Uterus (tissue), 3 donors: ENCODE measurements at regions not wholly inside any gene's neighbourhood (a gene's known extent, or its start where the extent isn't known, plus 50 kb on each side); places are given as distances from the start of the nearest gene placed in this dataset.
"Not testable (repeated sequence)": the region's sequence is repeated elsewhere in the genome, so short reads cannot be mapped to it uniquely, and the experiment has no call there.

Source experiments
- DNase-seq, 2 donors: peaks; one replicate each; pipeline ENCODE4 v3.0.0-alpha.2; 2019 to 2020
- H3K27ac ChIP-seq, 2 donors: fragments of 200-600 bp; sonication (generic); 1 replicate in 1 of 2; 2 replicates in 1 of 2; pipeline ENCODE4 v1.5.1; 2016 to 2018
- H3K27me3 ChIP-seq, 2 donors: fragments of 200-600 bp; sonication (generic); one replicate each; pipeline ENCODE4 v1.5.1; 2018 to 2019; ENCODE audit warnings: control low read depth in 1 of 2
- H3K36me3 ChIP-seq, 2 donors: fragments of 200-600 bp; sonication (generic); one replicate each; pipeline ENCODE4 v1.5.1; 2019; ENCODE audit warnings: control low read depth in 1 of 2
- H3K4me1 ChIP-seq, 2 donors: fragments of 200-600 bp; sonication (generic); one replicate each; pipeline ENCODE4 v1.5.1; 2018 to 2019; ENCODE audit warnings: control low read depth in 1 of 2
- H3K4me3 ChIP-seq, 2 donors: fragments of 200-600 bp; sonication (generic); 1 replicate in 1 of 2; 2 replicates in 1 of 2; pipeline ENCODE4 v1.5.1; 2018 to 2019; ENCODE audit warnings: mild to moderate bottlenecking in 1 of 2
- H3K9me3 ChIP-seq, 2 donors: fragments of 200-600 bp; sonication (generic); one replicate each; pipeline ENCODE4 v1.5.1; 2019; ENCODE audit warnings: control low read depth in 1 of 2
- CTCF ChIP-seq, 4 experiments: fragments of 200-600 bp in 2 of 4; fragments of 450-650 bp in 2 of 4; sonication (generic) in 2 of 4; IDR thresholded peaks; one replicate each; pipeline ENCODE4 v1.5.1; 2016 to 2019; ENCODE audit warnings: antibody characterized with exemption in 4 of 4, mild to moderate bottlenecking in 2 of 4, moderate library complexity in 1 of 4
- POLR2A ChIP-seq, 2 donors: fragments of 450-650 bp; IDR thresholded peaks; one replicate each; pipeline ENCODE4 v1.6.1; 2016; ENCODE audit warnings: antibody characterized with exemption in 2 of 2, mild to moderate bottlenecking in 1 of 2, moderate library complexity in 1 of 2
- intact Hi-C: fragments of 100-400 bp; cut with DNase I; formaldehyde crosslinking; loops from one replicate; pipeline ENCODE4 v1.15.1; 2023; ENCODE audit warnings: low total_unique reads
- donor health status: DM: yes; HTN: yes; CAD: no.

GRCh38 chr20:22827916-22828315 lies 207.2 kb upstream of the SSTR4 start:
- Histone ChIP-seq H3K27ac (no peak overlapping the region), H3K36me3 (no peaks in the 10 kb centered on the region), H3K4me3 (no peak overlapping the region), H3K4me1 (no peaks in the 10 kb centered on the region), H3K27me3 (no peaks in the 10 kb centered on the region), H3K9me3 (no peaks in the 10 kb centered on the region)
- no peak for TF ChIP-seq CTCF (IDR thresholded peaks at IDR 0.05)
- no peak for TF ChIP-seq POLR2A (IDR thresholded peaks at IDR 0.05)
- DNase-seq: no peak
- intact Hi-C loops: no loop called here

GRCh38 chr20:22829356-22829755 lies 205.8 kb upstream of the SSTR4 start:
- Histone ChIP-seq H3K4me1 (no peaks in the 10 kb centered on the region), H3K9me3 (no peaks in the 10 kb centered on the region), H3K4me3 (no peak overlapping the region), H3K27me3 (no peaks in the 10 kb centered on the region), H3K27ac (no peak overlapping the region), H3K36me3 (no peaks in the 10 kb centered on the region)
- TF ChIP-seq POLR2A (IDR thresholded peaks at IDR 0.05) (no peak), CTCF (IDR thresholded peaks at IDR 0.05) (no peak)
- intact Hi-C loops: no loop called here
- DNase-seq: no peak

GRCh38 chr20:22830138-22830537 lies 205.0 kb upstream of the SSTR4 start:
- Histone ChIP-seq H3K27me3 (no peaks in the 10 kb centered on the region), H3K4me3 (no peak overlapping the region), H3K4me1 (no peaks in the 10 kb centered on the region), H3K36me3 (no peaks in the 10 kb centered on the region), H3K27ac (no peak overlapping the region), H3K9me3 (no peaks in the 10 kb centered on the region)
- no peak for DNase-seq
- TF ChIP-seq POLR2A (IDR thresholded peaks at IDR 0.05) (no peak), CTCF (IDR thresholded peaks at IDR 0.05) (no peak)
- intact Hi-C loops: no loop called here

- H3K9me3 ChIP-seq, H3K4me1 ChIP-seq, DNase-seq, H3K36me3 ChIP-seq, H3K27ac ChIP-seq, H3K4me3 ChIP-seq, intact Hi-C loops, H3K27me3 ChIP-seq: not testable (repeated sequence)
These were observed 204.4 kb upstream of the SSTR4 start for GRCh38 chr20:22830715-22831114.

GRCh38 chr20:22833851-22834250 lies 201.3 kb upstream of the SSTR4 start:
- no peak overlapping the region for H3K4me3 ChIP-seq
- no peaks in the 10 kb centered on the region for H3K27me3 ChIP-seq
- no peak for TF ChIP-seq POLR2A (IDR thresholded peaks at IDR 0.05)
- TF ChIP-seq CTCF (IDR thresholded peaks at IDR 0.05): no peak
- H3K9me3 ChIP-seq: no peaks in the 10 kb centered on the region
- intact Hi-C loops: no loop called here
- no peak overlapping the region for H3K27ac ChIP-seq
- DNase-seq: no peak
- H3K36me3 ChIP-seq: no peaks in the 10 kb centered on the region
- H3K4me1 ChIP-seq: no peaks in the 10 kb centered on the region

GRCh38 chr20:22834651-22835256 lies 200.4 kb upstream of the SSTR4 start:
- Histone ChIP-seq H3K9me3 (no peaks in the 10 kb centered on the region), H3K27ac (no peak overlapping the region), H3K4me3 (no peak overlapping the region), H3K36me3 (no peaks in the 10 kb centered on the region), H3K4me1 (no peaks in the 10 kb centered on the region), H3K27me3 (no peaks in the 10 kb centered on the region)
- intact Hi-C loops: no loop called here
- DNase-seq: no peak
- TF ChIP-seq POLR2A (IDR thresholded peaks at IDR 0.05) (no peak), CTCF (IDR thresholded peaks at IDR 0.05) (no peak)
